H9 (cell line): ENCODE measurements at regions not wholly inside any gene's neighbourhood (a gene's known extent, or its start where the extent isn't known, plus 50 kb on each side); places are given as distances from the start of the nearest gene placed in this dataset.

ENCODE experiments used
- DNase-seq: peaks from one replicate; pipeline ENCODE4 v3.0.0-alpha.2; 2017
- H2AFZ ChIP-seq: one replicate; pipeline ENCODE4 v1.6.1; 2013; ENCODE audit warnings: mild to moderate bottlenecking, low read length, control low read depth, moderate library complexity
- H2AK5ac ChIP-seq: 2 replicates; pipeline ENCODE4 v1.6.1; 2013; ENCODE audit warnings: low read length, control low read depth, mixed read lengths; ENCODE audit not compliant: insufficient read length
- H2BK120ac ChIP-seq: one replicate; pipeline ENCODE4 v1.6.1; 2013; ENCODE audit warnings: low read depth, mild to moderate bottlenecking, low read length, control low read depth, inconsistent platforms; ENCODE audit not compliant: poor library complexity, severe bottlenecking
- H2BK12ac ChIP-seq: 2 replicates; pipeline ENCODE4 v1.6.1; 2013; ENCODE audit warnings: low read length, control low read depth, mixed read lengths, low read depth; ENCODE audit not compliant: insufficient read length
- H2BK15ac ChIP-seq: 2 replicates; pipeline ENCODE4 v1.6.1; 2013; ENCODE audit warnings: low read depth, low read length, control low read depth
- H2BK20ac ChIP-seq: one replicate; pipeline ENCODE4 v1.6.1; 2013; ENCODE audit warnings: low read depth, mild to moderate bottlenecking, low read length, control low read depth, inconsistent platforms; ENCODE audit not compliant: poor library complexity, severe bottlenecking
- H2BK5ac ChIP-seq: 2 replicates; pipeline ENCODE4 v1.6.1; 2013; ENCODE audit warnings: low read length, control low read depth, mixed read lengths; ENCODE audit not compliant: insufficient read length
- H3K14ac ChIP-seq: 2 replicates; pipeline ENCODE4 v1.6.1; 2013; ENCODE audit warnings: low read length, control low read depth; ENCODE audit not compliant: insufficient read depth
- H3K18ac ChIP-seq: 2 replicates; pipeline ENCODE4 v1.6.1; 2013; ENCODE audit warnings: low read depth, mild to moderate bottlenecking, mixed read lengths, low read length, control low read depth; ENCODE audit not compliant: insufficient read length
- H3K23ac ChIP-seq: 2 replicates; pipeline ENCODE4 v1.6.1; 2013; ENCODE audit warnings: low read length, control low read depth, mixed read lengths, low read depth; ENCODE audit not compliant: insufficient read length
- H3K23me2 ChIP-seq: 2 replicates; pipeline ENCODE4 v1.6.1; 2013; ENCODE audit warnings: low read depth, mild to moderate bottlenecking, mixed read lengths, low read length, control low read depth; ENCODE audit not compliant: insufficient read length, poor library complexity, severe bottlenecking
- H3K27ac ChIP-seq: 2 replicates; pipeline ENCODE4 v1.5.1; 2013; ENCODE audit warnings: low read length, control low read depth, mixed read lengths, low read depth; ENCODE audit not compliant: insufficient read length
- H3K27me3 ChIP-seq: 2 replicates; pipeline ENCODE4 v1.6.1; 2013; ENCODE audit warnings: low read length, control low read depth, inconsistent platforms; ENCODE audit not compliant: insufficient read depth
- H3K4ac ChIP-seq: 2 replicates; pipeline ENCODE4 v1.6.1; 2013; ENCODE audit warnings: low read depth, mild to moderate bottlenecking, control low read depth, inconsistent platforms, low read length, moderate library complexity
- H3K4me1 ChIP-seq: 2 replicates; pipeline ENCODE4 v1.6.1; 2013; ENCODE audit warnings: low read length, control low read depth, inconsistent platforms; ENCODE audit not compliant: insufficient read depth
- H3K4me2 ChIP-seq: 2 replicates; pipeline ENCODE4 v1.6.1; 2013; ENCODE audit warnings: low read length, control low read depth, mixed read lengths; ENCODE audit not compliant: insufficient read length, insufficient read depth
- H3K56ac ChIP-seq: 2 replicates; pipeline ENCODE4 v1.6.1; 2013; ENCODE audit warnings: low read depth, mild to moderate bottlenecking, mixed read lengths, low read length, control low read depth; ENCODE audit not compliant: insufficient read length
- H3K79me1 ChIP-seq: 2 replicates; pipeline ENCODE4 v1.6.1; 2013; ENCODE audit warnings: low read depth, mild to moderate bottlenecking, moderate library complexity, low read length, control low read depth, inconsistent platforms; ENCODE audit not compliant: insufficient read depth, poor library complexity, severe bottlenecking
- H3K79me2 ChIP-seq: 2 replicates; pipeline ENCODE4 v1.6.1; 2013; ENCODE audit warnings: low read length, control low read depth, inconsistent platforms; ENCODE audit not compliant: insufficient read depth
- H3K9ac ChIP-seq: 2 replicates; pipeline ENCODE4 v1.6.1; 2013; ENCODE audit warnings: low read length, control low read depth, mixed read lengths; ENCODE audit not compliant: insufficient read length; ENCODE audit errors: extremely low read depth
- H3K9me3 ChIP-seq: one replicate; pipeline ENCODE4 v1.6.1; 2013; ENCODE audit warnings: low read depth, low read length, inconsistent platforms; ENCODE audit not compliant: control insufficient read depth
- H3T11ph ChIP-seq: one replicate; pipeline ENCODE4 v1.6.1; 2013; ENCODE audit warnings: mild to moderate bottlenecking, low read length, control low read depth, inconsistent platforms
- H4K20me1 ChIP-seq: one replicate; pipeline ENCODE4 v1.6.1; 2013; ENCODE audit not compliant: control insufficient read depth, insufficient read length, insufficient read depth
- H4K5ac ChIP-seq: 2 replicates; pipeline ENCODE4 v1.6.1; 2013; ENCODE audit warnings: low read depth, mild to moderate bottlenecking, mixed read lengths, low read length, control low read depth; ENCODE audit not compliant: insufficient read length
- H4K8ac ChIP-seq: replicated peaks from 2 replicates; pipeline ENCODE4 v1.6.1; 2013; ENCODE audit warnings: low read length, control low read depth, mixed read lengths, low read depth; ENCODE audit not compliant: insufficient read length
- H4K91ac ChIP-seq: 2 replicates; pipeline ENCODE4 v1.6.1; 2013; ENCODE audit warnings: low read depth, mild to moderate bottlenecking, moderate library complexity, mixed read lengths, low read length, control low read depth; ENCODE audit not compliant: insufficient read length
- H3K27ac Mint-ChIP-seq, 3 experiments: 2 replicates in 2 of 3; 3 replicates in 1 of 3; pipeline ENCODE4 v1.8.0; 2020 to 2021; ENCODE audit warnings: mixed read lengths in 3 of 3, mild to moderate bottlenecking in 1 of 3, moderate library complexity in 1 of 3
- H3K27me3 Mint-ChIP-seq: 2 replicates; pipeline ENCODE4 v1.8.0; 2021; ENCODE audit warnings: low read depth, mild to moderate bottlenecking, moderate library complexity, mixed read lengths
- H3K36me3 Mint-ChIP-seq, 3 experiments: 2 replicates in 2 of 3; 3 replicates in 1 of 3; pipeline ENCODE4 v1.8.0; 2020 to 2021; ENCODE audit warnings: low read depth in 3 of 3, mixed read lengths in 3 of 3; ENCODE audit not compliant: insufficient read depth in 1 of 3
- H3K4me1 Mint-ChIP-seq, 2 experiments: 2 replicates each; pipeline ENCODE4 v1.8.0; 2020; ENCODE audit warnings: mixed read lengths in 2 of 2
- H3K4me3 Mint-ChIP-seq, 2 experiments: 2 replicates in 1 of 2; 3 replicates in 1 of 2; pipeline ENCODE4 v1.8.0; 2020 to 2021; ENCODE audit warnings: mild to moderate bottlenecking in 2 of 2, mixed read lengths in 2 of 2, moderate library complexity in 1 of 2
- H3K9me3 Mint-ChIP-seq, 2 experiments: 2 replicates in 1 of 2; 3 replicates in 1 of 2; pipeline ENCODE4 v1.8.0; 2020; ENCODE audit warnings: mild to moderate bottlenecking in 2 of 2, mixed read lengths in 2 of 2, moderate library complexity in 1 of 2
- CTCF ChIP-seq: fragments of 200-600 bp; sonication (generic); conservative IDR thresholded peaks from 3 replicates; pipeline ENCODE4 v1.8.0; 2021; ENCODE audit warnings: antibody characterized with exemption, mild to moderate bottlenecking
- WGBS: extraction: QIAGEN DNeasy Blood & Tissue Kit; methylation state at CpG from one replicate; pipeline ENCODE4 v1.1.7; 2013; ENCODE audit warnings: missing lambda C conversion rate, low lambda C conversion rate, mixed read lengths; ENCODE audit not compliant: insufficient read length; ENCODE audit errors: extremely low coverage; 5-methylcytosine and 5-hydroxymethylcytosine counted together

- no peak overlapping the region for H3K9ac ChIP-seq
- H3K56ac ChIP-seq = no peak overlapping the region
- H2BK12ac ChIP-seq = no peak overlapping the region
- no peak overlapping the region for H4K91ac ChIP-seq
- H3T11ph ChIP-seq = no peak overlapping the region
- peaks cover 2% of the 10 kb centered on the region; the same call in 1 of the 2 replicates for H3K4me1 ChIP-seq
- no peak overlapping the region for H4K5ac ChIP-seq
- H3K27ac Mint-ChIP-seq = no peak overlapping the region
- no CpG with 5 or more reads among the region's 6 CpGs for WGBS
- H2BK15ac ChIP-seq = no peak overlapping the region
- peaks cover 20 to 21% of the 10 kb centered on the region in 2 experiments for H3K4me1 Mint-ChIP-seq
- no peaks in the 10 kb centered on the region for H3K27me3 ChIP-seq
- H3K4me2 ChIP-seq = no peak overlapping the region
- H4K8ac ChIP-seq = no peak overlapping the region
- no peaks in the 10 kb centered on the region for H3K9me3 Mint-ChIP-seq
- H2AFZ ChIP-seq = no peak overlapping the region
- H3K23ac ChIP-seq = no peak overlapping the region
- H2BK5ac ChIP-seq = no peak overlapping the region
- H3K27ac ChIP-seq = no peak overlapping the region
- H3K14ac ChIP-seq = no peak overlapping the region
- no peaks in the 10 kb centered on the region for H3K79me1 ChIP-seq
- H4K20me1 ChIP-seq = peaks cover 2% of the 10 kb centered on the region
- H3K27me3 Mint-ChIP-seq = no peaks in the 10 kb centered on the region
- peaks cover 12% of the 10 kb centered on the region for H3K23me2 ChIP-seq
- no peak overlapping the region for H2AK5ac ChIP-seq
- peaks cover 7 to 20% (median 10%) of the 10 kb centered on the region in 3 experiments; a peak in 6 of 7 replicates for H3K36me3 Mint-ChIP-seq
- peaks cover 12% of the 10 kb centered on the region; the same call in 1 of the 2 replicates for H3K79me2 ChIP-seq
- H3K9me3 ChIP-seq = no peaks in the 10 kb centered on the region
- TF ChIP-seq CTCF = peak; percentile 33; the same call in 2 of the 3 replicates
- H3K18ac ChIP-seq = no peak overlapping the region
- no peak for DNase-seq
- no peak overlapping the region for H3K4ac ChIP-seq
- H3K4me3 Mint-ChIP-seq = no peak overlapping the region; a peak in 1 of 5 replicates
- no peak overlapping the region for H2BK120ac ChIP-seq
- no peak overlapping the region for H2BK20ac ChIP-seq
Measured at GRCh38 chr1:65063025-65063424, 85.0 kb upstream of the AK4 start.
